ENCODE measurements at regions not wholly inside any gene's neighbourhood (a gene's known extent, or its start where the extent isn't known, plus 50 kb on each side); places are given as distances from the start of the nearest gene placed in this dataset.

GRCh38 chr20:60274717-60275116, 316.5 kb downstream of the CDH26 start:
- Histone ChIP-seq H3K27ac (ENCODE audit: low read depth in 1 of 2, low read length in 2 of 2) (no peak overlapping the region), H3K4me1 (ENCODE audit: insufficient read depth, low read length) (peaks cover 7% of the 10 kb centered on the region), H3K4me3 (ENCODE audit: low read length) (no peak overlapping the region), H3K9me3 (ENCODE audit: control insufficient read depth in 1 of 2, insufficient read depth in 1 of 2, low read length in 2 of 2) (no peaks in the 10 kb centered on the region), H3K36me3 (ENCODE audit: insufficient read depth, low read length) (no peaks in the 10 kb centered on the region), H3K27me3 (ENCODE audit: control insufficient read depth in 1 of 2, insufficient read depth in 2 of 2, low read length in 2 of 2) (no peaks in the 10 kb centered on the region)
- ChIA-PET POLR2A (no interaction called here), CTCF (no interaction called here)
- no peak for ATAC-seq (ENCODE audit: poor library complexity)
- Mint-ChIP-seq H3K27me3 (no peaks in the 10 kb centered on the region), H3K36me3 (ENCODE audit: low read depth) (no peaks in the 10 kb centered on the region), H3K27ac (no peak overlapping the region), H3K4me1 (ENCODE audit: low read depth) (peaks cover 15% of the 10 kb centered on the region), H3K4me3 (no peak overlapping the region), H3K9me3 (no peaks in the 10 kb centered on the region)
- intact Hi-C loops (cut with DNase I, micrococcal nuclease), result no loop called here
- DNase-seq, result no peak
- TF ChIP-seq CTCF (IDR thresholded peaks at IDR 0.05), result no peak

GRCh38 chr20:60281295-60281694, 323.1 kb downstream of the CDH26 start:
- CTCF ChIA-PET, result interaction anchor here (0.8 kb wide), 1 partner anchor 9 kb away, joined by 3 read pairs; no protein-coding TSS in a partner anchor

GRCh38 chr20:60283281-60283680, 325.1 kb downstream of the CDH26 start:
- no peaks in the 10 kb centered on the region for H3K27me3 ChIP-seq (ENCODE audit: control insufficient read depth in 1 of 2, insufficient read depth in 2 of 2, low read length in 2 of 2)
- no peak for DNase-seq
- H3K9me3 ChIP-seq (ENCODE audit: control insufficient read depth in 1 of 2, insufficient read depth in 1 of 2, low read length in 2 of 2), result peaks cover 6% of the 10 kb centered on the region in 2 experiments
- peaks cover 7% of the 10 kb centered on the region for H3K9me3 Mint-ChIP-seq
- no peak overlapping the region for H3K4me3 Mint-ChIP-seq
- ChIA-PET CTCF (no interaction called here), POLR2A (no interaction called here)
- ATAC-seq (ENCODE audit: poor library complexity), result no peak
- peaks cover 12% of the 10 kb centered on the region for H3K36me3 Mint-ChIP-seq (ENCODE audit: low read depth)
- no peaks in the 10 kb centered on the region for H3K4me1 Mint-ChIP-seq (ENCODE audit: low read depth)
- H3K4me1 ChIP-seq (ENCODE audit: insufficient read depth, low read length), result no peaks in the 10 kb centered on the region
- intact Hi-C loops (cut with DNase I, micrococcal nuclease), result no loop called here
- no peaks in the 10 kb centered on the region for H3K36me3 ChIP-seq (ENCODE audit: insufficient read depth, low read length)
- H3K27me3 Mint-ChIP-seq, result no peaks in the 10 kb centered on the region
- H3K27ac Mint-ChIP-seq, result no peak overlapping the region
- no peak overlapping the region for H3K4me3 ChIP-seq (ENCODE audit: low read length)
- TF ChIP-seq CTCF (IDR thresholded peaks at IDR 0.05), result no peak
- H3K27ac ChIP-seq (ENCODE audit: low read depth in 1 of 2, low read length in 2 of 2), result no peak overlapping the region

More at GRCh38 chr20:60281295-60281694, 323.1 kb downstream of the CDH26 start:
- Mint-ChIP-seq H3K9me3 (peaks cover 7% of the 10 kb centered on the region), H3K4me1 (ENCODE audit: low read depth) (no peaks in the 10 kb centered on the region), H3K4me3 (no peak overlapping the region), H3K36me3 (ENCODE audit: low read depth) (peaks cover 9% of the 10 kb centered on the region), H3K27me3 (no peaks in the 10 kb centered on the region), H3K27ac (no peak overlapping the region)
- ATAC-seq (ENCODE audit: poor library complexity) (no peak), DNase-seq (no peak)
- Histone ChIP-seq H3K4me1 (ENCODE audit: insufficient read depth, low read length) (no peaks in the 10 kb centered on the region), H3K36me3 (ENCODE audit: insufficient read depth, low read length) (no peaks in the 10 kb centered on the region), H3K27ac (ENCODE audit: low read depth in 1 of 2, low read length in 2 of 2) (no peak overlapping the region), H3K9me3 (ENCODE audit: control insufficient read depth in 1 of 2, insufficient read depth in 1 of 2, low read length in 2 of 2) (peaks cover 0 to 6% of the 10 kb centered on the region in 2 experiments), H3K4me3 (ENCODE audit: low read length) (no peak overlapping the region), H3K27me3 (ENCODE audit: control insufficient read depth in 1 of 2, insufficient read depth in 2 of 2, low read length in 2 of 2) (no peaks in the 10 kb centered on the region)
- POLR2A ChIA-PET, result no interaction called here
- intact Hi-C loops (cut with DNase I, micrococcal nuclease), result no loop called here
- no peak for TF ChIP-seq CTCF (IDR thresholded peaks at IDR 0.05)

Measured in CD4-positive, alpha-beta T cell (primary cell).